Hepatocyte (in vitro differentiated cells): ENCODE measurements at regions not wholly inside any gene's neighbourhood (a gene's known extent, or its start where the extent isn't known, plus 50 kb on each side); places are given as distances from the start of the nearest gene placed in this dataset.

Experiments
- DNase-seq: peaks from one replicate; pipeline ENCODE4 v3.0.0-alpha.2; 2016; ENCODE audit warnings: low spot score
- H2AFZ ChIP-seq: fragments of 200-600 bp; sonication (generic); 2 replicates; pipeline ENCODE4 v1.6.0; 2016; ENCODE audit warnings: antibody characterized with exemption, mild to moderate bottlenecking
- H3K27ac ChIP-seq: fragments of 200-600 bp; sonication (generic); 2 replicates; pipeline ENCODE4 v1.5.1; 2016; ENCODE audit warnings: mild to moderate bottlenecking
- H3K27me3 ChIP-seq: fragments of 200-600 bp; sonication (generic); 2 replicates; pipeline ENCODE4 v1.6.1; 2016
- H3K36me3 ChIP-seq: fragments of 200-600 bp; sonication (generic); replicated peaks from 2 replicates; pipeline ENCODE4 v1.5.1; 2016; ENCODE audit warnings: low read depth; ENCODE audit not compliant: insufficient read depth
- H3K4me1 ChIP-seq: fragments of 200-600 bp; sonication (generic); 2 replicates; pipeline ENCODE4 v1.5.1; 2016; ENCODE audit warnings: mild to moderate bottlenecking, moderate library complexity; ENCODE audit not compliant: insufficient read depth
- H3K4me2 ChIP-seq: fragments of 200-600 bp; sonication (generic); 2 replicates; pipeline ENCODE4 v1.6.0; 2016
- H3K4me3 ChIP-seq: fragments of 200-600 bp; sonication (generic); 2 replicates; pipeline ENCODE4 v1.5.1; 2016; ENCODE audit warnings: mild to moderate bottlenecking
- H3K79me2 ChIP-seq: fragments of 200-600 bp; sonication (generic); 2 replicates; pipeline ENCODE4 v1.6.0; 2017; ENCODE audit warnings: mild to moderate bottlenecking
- H3K9me2 ChIP-seq: fragments of 200-600 bp; sonication (generic); replicated peaks from 2 replicates; pipeline ENCODE4 v1.6.0; 2017; ENCODE audit warnings: mild to moderate bottlenecking; ENCODE audit not compliant: insufficient read depth
- H3K9me3 ChIP-seq: fragments of 200-600 bp; sonication (generic); 2 replicates; pipeline ENCODE4 v1.5.1; 2016; ENCODE audit warnings: low read depth, mild to moderate bottlenecking
- H4K20me1 ChIP-seq: fragments of 200-600 bp; sonication (generic); 2 replicates; pipeline ENCODE4 v1.6.0; 2016; ENCODE audit warnings: mild to moderate bottlenecking; ENCODE audit not compliant: insufficient read depth, poor library complexity, severe bottlenecking
- EZH2 ChIP-seq: fragments of 200-600 bp; sonication (generic); IDR thresholded peaks from 2 replicates; pipeline ENCODE4 v1.6.1; 2016; ENCODE audit warnings: antibody characterized with exemption, mild to moderate bottlenecking, borderline replicate concordance
- EZH2phosphoT487 ChIP-seq: fragments of 200-600 bp; sonication (generic); IDR thresholded peaks from one replicate; pipeline ENCODE4 v1.6.1; 2018; ENCODE audit warnings: antibody characterized with exemption, mild to moderate bottlenecking, low read depth, moderate library complexity; ENCODE audit not compliant: unreplicated experiment, severe bottlenecking
- WGBS: methylation state at CpG from one replicate; pipeline ENCODE4 v1.1.6; 2016; ENCODE audit warnings: low lambda C conversion rate; ENCODE audit errors: missing lambda C conversion rate; 5-methylcytosine and 5-hydroxymethylcytosine counted together
- TF ChIP-seq, protein P1 (sequence below): fragments of 200-600 bp; sonication (generic); IDR thresholded peaks from 2 replicates; pipeline ENCODE4 v1.5.1; 2016; ENCODE audit warnings: antibody characterized with exemption, mild to moderate bottlenecking; ENCODE audit not compliant: poor library complexity

GRCh38 chr20:4635781-4636180 is 50.5 kb upstream of the PRNP start:
- Histone ChIP-seq H3K27ac (no peak overlapping the region), H3K27me3 (no peaks in the 10 kb centered on the region), H3K36me3 (no peaks in the 10 kb centered on the region), H3K4me3 (no peak overlapping the region), H3K4me2 (no peak overlapping the region), H4K20me1 (no peaks in the 10 kb centered on the region), H3K4me1 (no peaks in the 10 kb centered on the region), H3K9me2 (no peaks in the 10 kb centered on the region), H2AFZ (no peak overlapping the region), H3K9me3 (no peaks in the 10 kb centered on the region), H3K79me2 (no peaks in the 10 kb centered on the region)
- no peak for DNase-seq
- 85% methylated on average over 5 of the region's 5 CpGs for WGBS
- TF ChIP-seq EZH2phosphoT487 = no peak
- TF ChIP-seq, protein P1, sequence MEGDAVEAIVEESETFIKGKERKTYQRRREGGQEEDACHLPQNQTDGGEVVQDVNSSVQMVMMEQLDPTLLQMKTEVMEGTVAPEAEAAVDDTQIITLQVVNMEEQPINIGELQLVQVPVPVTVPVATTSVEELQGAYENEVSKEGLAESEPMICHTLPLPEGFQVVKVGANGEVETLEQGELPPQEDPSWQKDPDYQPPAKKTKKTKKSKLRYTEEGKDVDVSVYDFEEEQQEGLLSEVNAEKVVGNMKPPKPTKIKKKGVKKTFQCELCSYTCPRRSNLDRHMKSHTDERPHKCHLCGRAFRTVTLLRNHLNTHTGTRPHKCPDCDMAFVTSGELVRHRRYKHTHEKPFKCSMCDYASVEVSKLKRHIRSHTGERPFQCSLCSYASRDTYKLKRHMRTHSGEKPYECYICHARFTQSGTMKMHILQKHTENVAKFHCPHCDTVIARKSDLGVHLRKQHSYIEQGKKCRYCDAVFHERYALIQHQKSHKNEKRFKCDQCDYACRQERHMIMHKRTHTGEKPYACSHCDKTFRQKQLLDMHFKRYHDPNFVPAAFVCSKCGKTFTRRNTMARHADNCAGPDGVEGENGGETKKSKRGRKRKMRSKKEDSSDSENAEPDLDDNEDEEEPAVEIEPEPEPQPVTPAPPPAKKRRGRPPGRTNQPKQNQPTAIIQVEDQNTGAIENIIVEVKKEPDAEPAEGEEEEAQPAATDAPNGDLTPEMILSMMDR = no peak
- TF ChIP-seq EZH2 = no peak

- Histone ChIP-seq H4K20me1 (no peaks in the 10 kb centered on the region), H3K79me2 (no peaks in the 10 kb centered on the region), H3K27ac (no peak overlapping the region), H3K9me2 (no peaks in the 10 kb centered on the region), H2AFZ (no peak overlapping the region), H3K36me3 (no peaks in the 10 kb centered on the region), H3K9me3 (no peaks in the 10 kb centered on the region), H3K4me2 (no peak overlapping the region), H3K4me3 (no peak overlapping the region), H3K27me3 (no peaks in the 10 kb centered on the region), H3K4me1 (no peaks in the 10 kb centered on the region)
- DNase-seq = no peak
- TF ChIP-seq, protein P1 = no peak
- TF ChIP-seq EZH2 (no peak), EZH2phosphoT487 (no peak)
- 55% methylated on average over 1 of the region's 1 CpG for WGBS
Observed at GRCh38 chr20:4635342-4635741, 50.9 kb upstream of the PRNP start.

DNA sequence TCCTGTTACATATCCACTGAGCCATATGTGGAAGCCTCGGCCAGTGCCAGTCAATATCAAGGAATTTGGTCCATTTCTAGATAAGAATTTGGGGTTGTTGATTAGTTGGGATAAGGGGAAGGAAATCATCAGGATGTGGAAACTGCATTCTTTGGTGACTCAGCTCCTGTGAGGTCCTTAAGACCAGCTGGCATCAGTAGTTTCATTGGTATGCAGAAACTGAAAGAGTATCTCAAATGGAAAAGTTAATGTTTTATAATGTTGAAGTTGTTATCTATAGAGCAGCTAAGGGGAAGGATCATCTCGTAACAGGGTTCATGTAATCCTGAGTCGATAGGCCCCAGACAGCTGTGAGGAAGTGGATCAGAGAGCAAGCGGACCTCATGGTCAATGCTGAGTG is 52.5 kb upstream of the PRNP start:
- WGBS = 46% methylated on average over 4 of the region's 4 CpGs
- H3K9me3 ChIP-seq = no peaks in the 10 kb centered on the region
- no peak overlapping the region for H2AFZ ChIP-seq
- H3K27me3 ChIP-seq = no peaks in the 10 kb centered on the region
- H3K79me2 ChIP-seq = no peaks in the 10 kb centered on the region
- DNase-seq = peak; percentile 29
- no peaks in the 10 kb centered on the region for H3K9me2 ChIP-seq
- no peak for TF ChIP-seq EZH2
- no peak for TF ChIP-seq EZH2phosphoT487
- TF ChIP-seq, protein P1 = no peak
- no peak overlapping the region for H3K4me3 ChIP-seq
- no peak overlapping the region for H3K4me2 ChIP-seq
- no peaks in the 10 kb centered on the region for H4K20me1 ChIP-seq
- no peaks in the 10 kb centered on the region for H3K4me1 ChIP-seq
- no peak overlapping the region for H3K27ac ChIP-seq
- H3K36me3 ChIP-seq = no peaks in the 10 kb centered on the region

- no peaks in the 10 kb centered on the region for H3K9me2 ChIP-seq
- H3K36me3 ChIP-seq = no peaks in the 10 kb centered on the region
- no peak overlapping the region for H2AFZ ChIP-seq
- no peak overlapping the region for H3K4me3 ChIP-seq
- H4K20me1 ChIP-seq = no peaks in the 10 kb centered on the region
- no peak overlapping the region for H3K4me2 ChIP-seq
- H3K79me2 ChIP-seq = no peaks in the 10 kb centered on the region
- TF ChIP-seq EZH2phosphoT487 (no peak), EZH2 (no peak)
- TF ChIP-seq, protein P1 = no peak
- H3K27me3 ChIP-seq = no peaks in the 10 kb centered on the region
- H3K4me1 ChIP-seq = no peaks in the 10 kb centered on the region
- no peak for DNase-seq
- H3K27ac ChIP-seq = no peak overlapping the region
- 58% methylated on average over 3 of the region's 3 CpGs for WGBS
- H3K9me3 ChIP-seq = no peaks in the 10 kb centered on the region
Observed at GRCh38 chr20:4633379-4633778, 52.9 kb upstream of the PRNP start.
